ENCODE measurements at regions not wholly inside any gene's neighbourhood (a gene's known extent, or its start where the extent isn't known, plus 50 kb on each side); places are given as distances from the start of the nearest gene placed in this dataset.

GRCh38 chr5:21672911-21673310 is 1180.2 kb downstream of the CDH12 start:
- TF ChIP-seq CTCF (IDR thresholded peaks at IDR 0.05) (no peak), EP300 (IDR thresholded peaks at IDR 0.05) (no peak)
